ENCODE measurements at regions not wholly inside any gene's neighbourhood (a gene's known extent, or its start where the extent isn't known, plus 50 kb on each side); places are given as distances from the start of the nearest gene placed in this dataset.

DNA sequence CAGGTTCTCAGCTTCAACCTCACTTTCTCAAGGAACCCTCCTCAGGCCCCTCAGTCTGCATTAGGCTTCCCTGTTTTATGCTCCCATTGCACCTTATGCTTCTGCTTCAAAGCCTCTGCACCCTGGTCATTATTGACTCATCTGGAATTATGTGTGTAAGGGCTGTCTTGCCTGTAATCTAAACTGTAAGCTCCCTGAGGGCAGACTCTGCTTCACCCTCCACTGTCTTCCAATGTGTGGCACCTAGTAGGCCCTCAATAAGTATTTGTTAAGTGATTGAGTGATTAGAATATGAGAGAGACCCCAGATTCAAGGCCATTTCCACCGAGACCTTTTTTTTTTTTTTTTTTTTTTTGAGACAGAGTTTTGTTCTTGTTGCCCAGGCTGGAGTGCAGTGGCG is 79.1 kb downstream of the VCPKMT start:
- TF ChIP-seq, protein P1, sequence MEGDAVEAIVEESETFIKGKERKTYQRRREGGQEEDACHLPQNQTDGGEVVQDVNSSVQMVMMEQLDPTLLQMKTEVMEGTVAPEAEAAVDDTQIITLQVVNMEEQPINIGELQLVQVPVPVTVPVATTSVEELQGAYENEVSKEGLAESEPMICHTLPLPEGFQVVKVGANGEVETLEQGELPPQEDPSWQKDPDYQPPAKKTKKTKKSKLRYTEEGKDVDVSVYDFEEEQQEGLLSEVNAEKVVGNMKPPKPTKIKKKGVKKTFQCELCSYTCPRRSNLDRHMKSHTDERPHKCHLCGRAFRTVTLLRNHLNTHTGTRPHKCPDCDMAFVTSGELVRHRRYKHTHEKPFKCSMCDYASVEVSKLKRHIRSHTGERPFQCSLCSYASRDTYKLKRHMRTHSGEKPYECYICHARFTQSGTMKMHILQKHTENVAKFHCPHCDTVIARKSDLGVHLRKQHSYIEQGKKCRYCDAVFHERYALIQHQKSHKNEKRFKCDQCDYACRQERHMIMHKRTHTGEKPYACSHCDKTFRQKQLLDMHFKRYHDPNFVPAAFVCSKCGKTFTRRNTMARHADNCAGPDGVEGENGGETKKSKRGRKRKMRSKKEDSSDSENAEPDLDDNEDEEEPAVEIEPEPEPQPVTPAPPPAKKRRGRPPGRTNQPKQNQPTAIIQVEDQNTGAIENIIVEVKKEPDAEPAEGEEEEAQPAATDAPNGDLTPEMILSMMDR (IDR thresholded peaks at IDR 0.05; ENCODE audit: poor library complexity): no peak
- TF ChIP-seq EZH2 (IDR thresholded peaks at IDR 0.05; ENCODE audit: borderline replicate concordance): no peak
- TF ChIP-seq EZH2phosphoT487 (IDR thresholded peaks at IDR 0.05; ENCODE audit: low read depth, severe bottlenecking, unreplicated experiment): no peak
